ENCODE measurements at regions not wholly inside any gene's neighbourhood (a gene's known extent, or its start where the extent isn't known, plus 50 kb on each side); places are given as distances from the start of the nearest gene placed in this dataset.
"Not testable (repeated sequence)": the region's sequence is repeated elsewhere in the genome, so short reads cannot be mapped to it uniquely, and the experiment has no call there.

GRCh38 chr14:53406519-53406918 is 253.4 kb upstream of the DDHD1 start:
- no peak for TF ChIP-seq CTCF (IDR thresholded peaks at IDR 0.05)
- Histone ChIP-seq H3K36me3 (no peaks in the 10 kb centered on the region), H3K4me3 (ENCODE audit: low read depth in 1 of 2, low read length in 1 of 2) (no peak overlapping the region), H3K9me3 (no peaks in the 10 kb centered on the region), H3K27me3 (no peaks in the 10 kb centered on the region), H3K27ac (no peak overlapping the region), H3K4me1 (ENCODE audit: control insufficient read depth in 1 of 2, insufficient read depth in 1 of 2, low read depth in 1 of 2, low read length in 1 of 2) (no peaks in the 10 kb centered on the region)

- Histone ChIP-seq H3K27me3 (no peaks in the 10 kb centered on the region), H3K4me3 (ENCODE audit: low read depth in 1 of 2, low read length in 1 of 2) (no peak overlapping the region), H3K9me3 (no peaks in the 10 kb centered on the region), H3K27ac (no peak overlapping the region), H3K36me3 (no peaks in the 10 kb centered on the region), H3K4me1 (ENCODE audit: control insufficient read depth in 1 of 2, insufficient read depth in 1 of 2, low read depth in 1 of 2, low read length in 1 of 2) (no peaks in the 10 kb centered on the region)
- no peak for TF ChIP-seq CTCF (IDR thresholded peaks at IDR 0.05)
These were observed 248.5 kb upstream of the DDHD1 start for GRCh38 chr14:53401646-53402045.

- Histone ChIP-seq H3K27me3 (no peaks in the 10 kb centered on the region), H3K9me3 (no peaks in the 10 kb centered on the region), H3K36me3 (no peaks in the 10 kb centered on the region), H3K4me3 (ENCODE audit: low read depth in 1 of 2, low read length in 1 of 2) (no peak overlapping the region), H3K4me1 (ENCODE audit: control insufficient read depth in 1 of 2, insufficient read depth in 1 of 2, low read depth in 1 of 2, low read length in 1 of 2) (no peaks in the 10 kb centered on the region), H3K27ac (no peak overlapping the region)
- TF ChIP-seq CTCF (IDR thresholded peaks at IDR 0.05): no peak
These were observed 245.9 kb upstream of the DDHD1 start for GRCh38 chr14:53399057-53399456.

- Histone ChIP-seq H3K4me1 (ENCODE audit: control insufficient read depth in 1 of 2, insufficient read depth in 1 of 2, low read depth in 1 of 2, low read length in 1 of 2) (no peaks in the 10 kb centered on the region), H3K27ac (no peak overlapping the region), H3K4me3 (ENCODE audit: low read depth in 1 of 2, low read length in 1 of 2) (no peak overlapping the region), H3K9me3 (no peaks in the 10 kb centered on the region), H3K27me3 (no peaks in the 10 kb centered on the region), H3K36me3 (no peaks in the 10 kb centered on the region)
- no peak for TF ChIP-seq CTCF (IDR thresholded peaks at IDR 0.05)
These were observed 245.5 kb upstream of the DDHD1 start for GRCh38 chr14:53398616-53399015.

GRCh38 chr14:53395267-53395666 is 242.1 kb upstream of the DDHD1 start:
- H3K36me3 ChIP-seq; H3K9me3 ChIP-seq; H3K4me1 ChIP-seq (ENCODE audit: control insufficient read depth in 1 of 2, insufficient read depth in 1 of 2, low read depth in 1 of 2, low read length in 1 of 2); H3K27ac ChIP-seq; H3K4me3 ChIP-seq (ENCODE audit: low read depth in 1 of 2, low read length in 1 of 2); H3K27me3 ChIP-seq: not testable (repeated sequence)

GRCh38 chr14:53391631-53392285 is 238.6 kb upstream of the DDHD1 start:
- Histone ChIP-seq H3K9me3 (no peaks in the 10 kb centered on the region), H3K27me3 (no peaks in the 10 kb centered on the region), H3K4me1 (ENCODE audit: control insufficient read depth in 1 of 2, insufficient read depth in 1 of 2, low read depth in 1 of 2, low read length in 1 of 2) (no peaks in the 10 kb centered on the region), H3K36me3 (no peaks in the 10 kb centered on the region), H3K27ac (no peak overlapping the region), H3K4me3 (ENCODE audit: low read depth in 1 of 2, low read length in 1 of 2) (no peak overlapping the region)
- TF ChIP-seq CTCF (IDR thresholded peaks at IDR 0.05): no peak

Data from neutrophil (primary cell).